ENCODE measurements at regions not wholly inside any gene's neighbourhood (a gene's known extent, or its start where the extent isn't known, plus 50 kb on each side); places are given as distances from the start of the nearest gene placed in this dataset.

DNA sequence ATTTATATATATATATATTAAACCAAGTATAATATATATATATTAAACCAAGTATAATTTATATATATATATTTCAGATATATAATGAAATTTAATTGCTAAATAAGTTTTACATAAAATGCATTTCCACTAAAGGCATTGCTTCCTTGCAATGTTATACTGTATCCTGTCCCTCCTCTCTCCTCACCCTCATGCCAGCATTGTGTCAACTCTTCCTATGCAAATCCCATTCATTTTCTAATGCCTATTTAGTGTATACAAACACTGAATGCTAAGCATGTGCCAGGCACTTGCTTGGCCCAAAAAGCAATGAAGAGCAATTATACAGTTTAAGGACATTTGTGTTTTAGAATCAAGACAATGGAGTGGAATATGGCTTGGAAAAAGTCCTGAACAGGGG is 71.7 kb upstream of the PRMT6 start:
- Histone ChIP-seq H3K79me1 (replicated peaks; ENCODE audit: low read length, poor library complexity, severe bottlenecking) (no peaks in the 10 kb centered on the region), H3K4me2 (ENCODE audit: low read length, poor library complexity, severe bottlenecking) (no peak overlapping the region), H3K4me1 (ENCODE audit: control insufficient read depth, insufficient read depth, low read depth, low read length) (no peaks in the 10 kb centered on the region), H2AK5ac (ENCODE audit: low read length, severe bottlenecking) (no peak overlapping the region), H4K91ac (ENCODE audit: low read length) (no peak overlapping the region), H4K8ac (ENCODE audit: low read length) (no peak overlapping the region), H3K9ac (ENCODE audit: low read length) (no peak overlapping the region), H3K23ac (ENCODE audit: low read length in 2 of 2) (no peak overlapping the region), H3K4me3 (ENCODE audit: insufficient read depth in 1 of 2, low read depth in 1 of 2, low read length in 2 of 2) (no peak overlapping the region), H3K4ac (ENCODE audit: low read depth in 1 of 2, low read length in 2 of 2) (no peak overlapping the region), H2BK15ac (ENCODE audit: low read depth, poor library complexity, severe bottlenecking) (no peak overlapping the region), H2BK5ac (ENCODE audit: low read depth, low read length, poor library complexity, severe bottlenecking) (no peak overlapping the region), H3K9me3 (ENCODE audit: control insufficient read depth, low read length) (no peaks in the 10 kb centered on the region), H2BK120ac (ENCODE audit: low read depth, low read length) (no peak overlapping the region), H3K18ac (ENCODE audit: low read depth in 1 of 2, low read length in 2 of 2) (no peak overlapping the region), H3K36me3 (ENCODE audit: control insufficient read depth in 1 of 2, insufficient read depth in 2 of 2, low read depth in 1 of 2, low read length in 2 of 2) (no peaks in the 10 kb centered on the region), H3K27ac (ENCODE audit: low read length, poor library complexity, severe bottlenecking) (no peak overlapping the region), H2AFZ (ENCODE audit: low read depth, low read length) (no peak overlapping the region), H3K27me3 (ENCODE audit: control insufficient read depth in 1 of 2, insufficient read depth in 1 of 2, low read length in 2 of 2) (no peaks in the 10 kb centered on the region), H2BK12ac (ENCODE audit: low read length in 2 of 2) (no peak overlapping the region), H3K14ac (ENCODE audit: low read length in 2 of 2) (no peak overlapping the region)
- DNase-seq = no peak

DNA sequence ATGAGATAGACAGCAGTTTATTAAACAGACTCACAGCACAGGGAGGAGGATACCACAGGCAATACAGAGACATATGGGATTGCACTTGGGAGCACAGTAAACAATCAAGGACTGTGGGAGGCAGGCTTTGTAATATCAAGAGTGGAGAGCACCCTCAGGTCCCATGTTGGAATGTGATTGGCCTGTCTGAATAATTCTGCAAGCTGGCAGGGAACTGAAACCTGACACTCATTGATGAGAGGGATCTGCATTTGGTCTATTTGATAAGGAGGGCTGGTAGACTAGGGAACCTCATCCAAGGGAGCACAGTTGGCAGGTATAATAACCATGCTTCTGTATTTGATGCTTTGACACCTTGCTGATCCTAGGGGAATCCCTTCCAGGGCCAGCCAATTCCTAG is 69.9 kb upstream of the PRMT6 start:
- no peak overlapping the region for H3K18ac ChIP-seq (ENCODE audit: low read depth in 1 of 2, low read length in 2 of 2)

GRCh38 chr1:106995970-106996369 is 60.5 kb upstream of the PRMT6 start:
- Histone ChIP-seq H3K27ac (ENCODE audit: low read length, poor library complexity, severe bottlenecking) (no peak overlapping the region), H2AK5ac (ENCODE audit: low read length, severe bottlenecking) (no peak overlapping the region)

More for the DNA sequence above, 69.9 kb upstream of the PRMT6 start:
- DNase-seq = no peak
- H3K36me3 ChIP-seq (ENCODE audit: control insufficient read depth in 1 of 2, insufficient read depth in 2 of 2, low read depth in 1 of 2, low read length in 2 of 2) = no peaks in the 10 kb centered on the region
- no peak overlapping the region for H2BK5ac ChIP-seq (ENCODE audit: low read depth, low read length, poor library complexity, severe bottlenecking)
- no peak overlapping the region for H3K23ac ChIP-seq (ENCODE audit: low read length in 2 of 2)
- H3K4me1 ChIP-seq (ENCODE audit: control insufficient read depth, insufficient read depth, low read depth, low read length) = no peaks in the 10 kb centered on the region
- no peak overlapping the region for H3K27ac ChIP-seq (ENCODE audit: low read length, poor library complexity, severe bottlenecking)
- no peak overlapping the region for H4K8ac ChIP-seq (ENCODE audit: low read length)
- H3K4me2 ChIP-seq (ENCODE audit: low read length, poor library complexity, severe bottlenecking) = no peak overlapping the region
- no peak overlapping the region for H3K9ac ChIP-seq (ENCODE audit: low read length)
- no peak overlapping the region for H3K14ac ChIP-seq (ENCODE audit: low read length in 2 of 2)
- no peak overlapping the region for H2AFZ ChIP-seq (ENCODE audit: low read depth, low read length)
- no peaks in the 10 kb centered on the region for H3K9me3 ChIP-seq (ENCODE audit: control insufficient read depth, low read length)
- no peak overlapping the region for H2BK12ac ChIP-seq (ENCODE audit: low read length in 2 of 2)
- H3K4me3 ChIP-seq (ENCODE audit: insufficient read depth in 1 of 2, low read depth in 1 of 2, low read length in 2 of 2) = no peak overlapping the region
- no peak overlapping the region for H4K91ac ChIP-seq (ENCODE audit: low read length)
- no peak overlapping the region for H3K4ac ChIP-seq (ENCODE audit: low read depth in 1 of 2, low read length in 2 of 2)
- H2AK5ac ChIP-seq (ENCODE audit: low read length, severe bottlenecking) = no peak overlapping the region
- H3K27me3 ChIP-seq (ENCODE audit: control insufficient read depth in 1 of 2, insufficient read depth in 1 of 2, low read length in 2 of 2) = no peaks in the 10 kb centered on the region
- no peak overlapping the region for H2BK120ac ChIP-seq (ENCODE audit: low read depth, low read length)
- H2BK15ac ChIP-seq (ENCODE audit: low read depth, poor library complexity, severe bottlenecking) = no peak overlapping the region
- H3K79me1 ChIP-seq (replicated peaks; ENCODE audit: low read length, poor library complexity, severe bottlenecking) = no peaks in the 10 kb centered on the region

GRCh38 chr1:106998431-106999002 is 58.0 kb upstream of the PRMT6 start:
- no peak overlapping the region for H2AFZ ChIP-seq (ENCODE audit: low read depth, low read length)
- WGBS = 84% methylated on average over 2 of the region's 3 CpGs
- H2AK5ac ChIP-seq (ENCODE audit: low read length, severe bottlenecking) = no peak overlapping the region
- no peaks in the 10 kb centered on the region for H3K9me3 ChIP-seq (ENCODE audit: control insufficient read depth, low read length)
- H3K4me2 ChIP-seq (ENCODE audit: low read length, poor library complexity, severe bottlenecking) = no peak overlapping the region
- H3K9ac ChIP-seq (ENCODE audit: low read length) = no peak overlapping the region
- no peak overlapping the region for H3K14ac ChIP-seq (ENCODE audit: low read length in 2 of 2)
- no peaks in the 10 kb centered on the region for H3K4me1 ChIP-seq (ENCODE audit: control insufficient read depth, insufficient read depth, low read depth, low read length)
- no peak overlapping the region for H3K4ac ChIP-seq (ENCODE audit: low read depth in 1 of 2, low read length in 2 of 2)
- H2BK12ac ChIP-seq (ENCODE audit: low read length in 2 of 2) = no peak overlapping the region
- no peaks in the 10 kb centered on the region for H3K27me3 ChIP-seq (ENCODE audit: control insufficient read depth in 1 of 2, insufficient read depth in 1 of 2, low read length in 2 of 2)
- H3K4me3 ChIP-seq (ENCODE audit: insufficient read depth in 1 of 2, low read depth in 1 of 2, low read length in 2 of 2) = no peak overlapping the region
- H3K36me3 ChIP-seq (ENCODE audit: control insufficient read depth in 1 of 2, insufficient read depth in 2 of 2, low read depth in 1 of 2, low read length in 2 of 2) = no peaks in the 10 kb centered on the region
- H4K91ac ChIP-seq (ENCODE audit: low read length) = no peak overlapping the region
- no peak overlapping the region for H4K8ac ChIP-seq (ENCODE audit: low read length)
- DNase-seq = no peak
- no peaks in the 10 kb centered on the region for H3K79me1 ChIP-seq (replicated peaks; ENCODE audit: low read length, poor library complexity, severe bottlenecking)
- H2BK120ac ChIP-seq (ENCODE audit: low read depth, low read length) = no peak overlapping the region
- no peak overlapping the region for H3K27ac ChIP-seq (ENCODE audit: low read length, poor library complexity, severe bottlenecking)
- H3K23ac ChIP-seq (ENCODE audit: low read length in 2 of 2) = no peak overlapping the region
- no peak overlapping the region for H2BK15ac ChIP-seq (ENCODE audit: low read depth, poor library complexity, severe bottlenecking)
- no peak overlapping the region for H3K18ac ChIP-seq (ENCODE audit: low read depth in 1 of 2, low read length in 2 of 2)
- no peak overlapping the region for H2BK5ac ChIP-seq (ENCODE audit: low read depth, low read length, poor library complexity, severe bottlenecking)

More at GRCh38 chr1:106995970-106996369, 60.5 kb upstream of the PRMT6 start:
- Histone ChIP-seq H4K8ac (ENCODE audit: low read length) (no peak overlapping the region), H3K4ac (ENCODE audit: low read depth in 1 of 2, low read length in 2 of 2) (no peak overlapping the region), H3K79me1 (replicated peaks; ENCODE audit: low read length, poor library complexity, severe bottlenecking) (no peaks in the 10 kb centered on the region), H2BK12ac (ENCODE audit: low read length in 2 of 2) (no peak overlapping the region), H3K9me3 (ENCODE audit: control insufficient read depth, low read length) (no peaks in the 10 kb centered on the region), H3K18ac (ENCODE audit: low read depth in 1 of 2, low read length in 2 of 2) (no peak overlapping the region), H3K14ac (ENCODE audit: low read length in 2 of 2) (no peak overlapping the region), H4K91ac (ENCODE audit: low read length) (no peak overlapping the region), H3K4me2 (ENCODE audit: low read length, poor library complexity, severe bottlenecking) (no peak overlapping the region), H3K27me3 (ENCODE audit: control insufficient read depth in 1 of 2, insufficient read depth in 1 of 2, low read length in 2 of 2) (no peaks in the 10 kb centered on the region), H3K9ac (ENCODE audit: low read length) (no peak overlapping the region), H2BK15ac (ENCODE audit: low read depth, poor library complexity, severe bottlenecking) (no peak overlapping the region), H2AFZ (ENCODE audit: low read depth, low read length) (no peak overlapping the region), H3K36me3 (ENCODE audit: control insufficient read depth in 1 of 2, insufficient read depth in 2 of 2, low read depth in 1 of 2, low read length in 2 of 2) (no peaks in the 10 kb centered on the region), H2BK120ac (ENCODE audit: low read depth, low read length) (no peak overlapping the region), H2BK5ac (ENCODE audit: low read depth, low read length, poor library complexity, severe bottlenecking) (no peak overlapping the region), H3K4me1 (ENCODE audit: control insufficient read depth, insufficient read depth, low read depth, low read length) (no peaks in the 10 kb centered on the region), H3K23ac (ENCODE audit: low read length in 2 of 2) (no peak overlapping the region), H3K4me3 (ENCODE audit: insufficient read depth in 1 of 2, low read depth in 1 of 2, low read length in 2 of 2) (no peak overlapping the region)
- DNase-seq = no peak
